Activated T-helper 1 cell treated with Interleukin-2 at 50 U/mL for 16 hours (primary cell): ENCODE measurements at regions not wholly inside any gene's neighbourhood (a gene's known extent, or its start where the extent isn't known, plus 50 kb on each side); places are given as distances from the start of the nearest gene placed in this dataset.
"Not testable (repeated sequence)": the region's sequence is repeated elsewhere in the genome, so short reads cannot be mapped to it uniquely, and the experiment has no call there.

Source experiments
- DNase-seq: peaks from one replicate; pipeline ENCODE4 v3.0.0-alpha.2; 2020; ENCODE audit warnings: low read depth

DNA sequence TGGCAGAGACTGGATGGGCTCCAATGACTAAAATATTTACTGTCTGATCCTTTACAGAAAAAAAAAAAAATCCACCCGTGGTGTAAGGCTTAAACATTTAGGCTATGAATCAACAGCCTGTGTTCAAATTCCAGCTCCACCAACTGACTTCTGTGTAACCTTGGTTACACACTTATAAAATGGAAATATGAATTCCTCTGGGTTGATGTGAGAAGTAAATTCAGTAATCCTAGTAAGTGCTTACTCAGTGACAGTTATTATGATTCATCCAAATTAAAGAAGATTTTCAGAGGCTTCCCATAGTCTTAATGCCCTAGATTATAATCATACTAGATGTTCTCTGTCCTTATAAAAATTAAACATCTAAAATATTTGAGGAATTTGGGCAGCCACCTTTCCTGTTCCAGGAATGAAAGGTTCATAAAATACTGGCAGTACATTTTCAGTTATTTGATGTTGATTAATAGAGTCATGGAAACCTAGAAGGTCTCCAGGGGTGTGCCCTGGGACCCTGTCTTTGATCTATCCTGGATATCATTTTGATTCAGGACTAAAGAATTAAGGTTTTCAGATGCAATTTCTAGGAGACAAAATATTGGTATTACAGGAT, 180.3 kb upstream of the ZNF217 start:
- DNase-seq, result no peak

DNA sequence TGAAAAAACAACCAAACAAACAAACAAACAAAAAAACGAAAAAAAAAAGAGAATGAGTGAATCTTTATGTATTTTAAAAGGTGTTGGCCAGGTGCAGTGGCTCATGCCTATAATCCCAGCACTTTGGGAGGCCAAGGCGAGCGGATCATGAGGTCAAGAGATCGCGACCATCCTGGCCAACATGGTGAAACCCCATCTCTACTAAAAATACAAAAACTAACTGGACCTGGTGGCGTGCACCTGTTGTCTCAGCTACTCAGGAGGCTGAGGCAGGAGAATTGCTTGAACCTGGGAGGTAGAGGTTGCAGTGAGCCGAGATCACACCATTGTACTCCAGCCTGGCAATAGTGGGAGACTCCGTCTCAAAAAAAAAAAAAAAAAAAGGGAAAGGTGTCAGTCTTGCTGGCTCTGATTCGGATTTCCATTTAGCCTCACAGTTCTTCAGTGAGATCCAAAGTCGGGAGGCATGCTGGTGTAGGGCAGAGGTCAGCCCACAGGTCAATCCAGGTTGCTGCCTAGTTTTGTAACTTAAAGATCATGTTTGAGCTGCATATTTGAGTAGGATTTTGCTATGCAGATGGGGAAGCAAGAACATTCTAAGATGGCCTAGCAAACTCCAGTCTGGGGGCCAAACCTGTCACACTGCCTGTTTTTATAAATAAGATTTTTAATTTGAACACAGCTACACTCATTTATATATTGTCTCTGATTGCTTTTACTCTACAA, 179.6 kb upstream of the ZNF217 start:
- not testable (repeated sequence) for DNase-seq

DNA sequence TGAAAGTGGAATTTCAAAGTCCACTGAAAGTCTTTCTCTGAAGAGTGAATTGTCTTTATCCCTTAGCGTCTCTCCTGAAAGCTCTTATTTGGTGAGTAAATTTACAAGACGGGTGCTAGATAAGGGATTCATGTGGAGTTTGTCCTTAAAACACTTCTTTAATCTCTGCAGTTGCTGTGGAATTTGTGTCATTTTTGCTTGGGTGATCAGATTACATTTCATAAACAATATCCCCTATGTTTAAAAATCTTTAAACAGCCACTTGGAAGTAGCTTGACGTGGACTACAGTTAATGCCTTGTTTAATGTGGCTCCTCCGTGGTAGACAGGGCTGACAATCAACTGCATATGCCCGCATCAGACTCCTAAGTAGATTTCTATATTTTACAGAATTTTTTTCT, 175.4 kb upstream of the ZNF217 start:
- DNase-seq, result no peak

DNA sequence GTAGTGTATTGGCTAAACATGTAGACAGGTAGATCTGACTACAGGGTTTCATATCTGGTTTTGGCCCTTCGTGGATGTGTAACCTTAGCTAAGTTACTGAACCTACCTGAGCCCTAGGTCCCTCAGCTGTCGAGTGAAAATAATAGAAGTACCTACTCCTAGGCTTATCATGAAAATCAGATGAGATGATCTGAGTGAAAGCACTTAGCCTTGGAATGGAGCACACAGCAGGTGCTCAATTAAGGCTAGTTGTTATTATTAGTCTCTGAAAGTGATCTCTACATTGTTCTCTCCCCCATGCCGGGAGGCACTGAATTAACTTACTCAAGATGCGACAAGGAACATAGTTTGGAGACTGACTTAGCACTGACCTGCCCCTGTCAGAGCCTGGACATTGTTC, 174.7 kb upstream of the ZNF217 start:
- no peak for DNase-seq

DNA sequence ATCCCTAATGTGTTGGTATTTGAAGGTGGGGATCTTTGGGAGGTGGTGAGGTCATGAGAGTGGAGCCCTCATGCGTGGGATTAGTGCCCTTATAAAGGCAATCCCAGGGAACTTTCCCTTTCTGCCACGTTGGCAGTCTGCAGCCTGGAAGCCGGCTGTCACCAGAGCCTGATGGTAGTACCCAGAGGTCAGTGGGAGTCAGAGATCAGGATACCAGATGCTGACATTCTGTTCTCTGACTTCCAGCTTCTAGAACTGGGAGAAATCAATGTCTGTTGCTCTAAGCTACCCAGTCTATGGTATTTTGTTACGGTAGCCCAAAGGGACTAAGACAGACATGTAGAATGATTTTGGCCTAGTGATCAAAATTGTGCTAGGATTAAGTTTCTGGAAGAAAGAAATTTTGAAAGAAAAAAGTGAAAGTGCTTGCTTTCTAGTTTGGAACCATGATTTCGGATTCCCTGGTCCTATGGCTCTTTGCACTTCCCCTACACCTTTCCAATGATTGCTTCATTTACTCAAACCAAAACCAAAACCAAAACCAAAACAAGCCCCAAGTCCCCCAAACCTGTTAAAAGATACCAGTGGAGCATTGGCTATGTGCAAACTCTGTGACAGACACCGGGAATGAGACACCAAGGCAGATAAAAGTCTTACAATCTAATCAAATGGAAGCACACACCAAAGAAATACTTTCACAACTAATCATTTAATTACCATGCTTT, 173.7 kb upstream of the ZNF217 start:
- DNase-seq, result no peak

DNA sequence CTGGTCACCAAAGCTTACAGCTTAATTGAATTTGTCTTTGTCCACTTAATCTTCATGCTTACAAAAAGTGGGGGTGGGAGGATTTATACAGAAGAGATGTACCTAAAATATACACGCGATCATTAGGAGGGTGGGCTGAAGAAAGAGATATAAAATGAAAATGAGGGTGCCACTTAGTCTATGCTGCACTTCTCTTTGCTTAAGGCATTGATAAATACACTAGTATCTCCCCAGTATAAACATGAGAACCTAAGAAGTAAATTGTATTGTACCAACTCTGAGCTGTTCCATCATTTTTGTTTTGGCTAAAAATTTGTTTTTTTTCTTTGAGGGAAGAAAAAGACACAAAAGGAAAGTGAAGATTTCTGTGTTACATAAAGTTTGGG, 170.8 kb upstream of the ZNF217 start:
- DNase-seq, result no peak

DNA sequence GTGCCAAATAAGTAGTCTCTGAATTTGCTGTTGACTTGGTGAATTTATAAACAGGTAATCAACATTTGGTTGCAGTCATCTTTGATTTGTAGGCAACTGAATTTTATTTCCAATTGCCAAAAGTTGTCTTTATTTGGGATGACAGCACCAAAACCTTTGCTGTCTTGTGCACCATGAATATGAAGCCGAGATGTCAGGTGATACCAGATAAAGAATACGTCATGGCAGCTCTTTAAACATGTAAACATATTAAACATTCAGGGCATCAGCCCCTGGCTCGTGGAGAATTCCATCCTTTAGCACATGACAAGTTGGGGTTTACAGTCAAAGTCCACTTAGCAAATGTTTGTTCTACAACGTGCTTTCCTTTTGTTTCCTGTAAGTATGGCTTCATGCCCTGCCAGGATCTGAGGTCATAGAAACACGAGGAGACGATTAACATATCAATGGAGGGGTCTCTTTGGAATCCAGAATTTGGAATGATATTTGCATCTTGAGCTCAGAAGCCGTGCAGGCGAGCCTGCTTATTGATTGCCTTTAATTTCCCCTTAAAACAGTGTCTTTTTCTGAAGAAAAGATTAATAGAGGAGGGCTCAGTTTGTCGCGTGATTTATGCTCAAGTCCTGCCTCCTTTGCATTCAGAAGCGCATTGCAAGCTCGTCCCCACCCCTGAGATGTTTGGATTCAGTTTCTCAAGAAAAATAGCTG, 170.2 kb upstream of the ZNF217 start:
- DNase-seq, result no peak

DNA sequence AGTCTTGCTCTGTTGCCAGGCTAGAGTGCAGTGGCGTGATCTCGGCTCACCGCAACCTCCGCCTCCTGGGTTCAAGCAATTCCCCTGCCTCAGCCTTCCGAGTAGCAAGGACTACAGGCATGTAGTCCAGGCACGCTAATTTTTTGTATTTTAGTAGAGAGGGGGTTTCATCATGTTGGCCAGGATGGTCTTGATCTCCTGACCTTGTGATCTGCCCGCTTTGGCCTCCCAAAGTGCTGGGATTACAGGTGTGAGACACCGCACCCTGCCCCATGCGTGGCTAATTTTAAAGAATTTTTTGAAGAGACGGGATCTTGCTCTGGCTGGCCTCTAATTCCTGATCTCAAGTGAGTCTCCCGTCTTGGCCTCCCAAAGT, 168.8 kb upstream of the ZNF217 start:
- not testable (repeated sequence) for DNase-seq

DNA sequence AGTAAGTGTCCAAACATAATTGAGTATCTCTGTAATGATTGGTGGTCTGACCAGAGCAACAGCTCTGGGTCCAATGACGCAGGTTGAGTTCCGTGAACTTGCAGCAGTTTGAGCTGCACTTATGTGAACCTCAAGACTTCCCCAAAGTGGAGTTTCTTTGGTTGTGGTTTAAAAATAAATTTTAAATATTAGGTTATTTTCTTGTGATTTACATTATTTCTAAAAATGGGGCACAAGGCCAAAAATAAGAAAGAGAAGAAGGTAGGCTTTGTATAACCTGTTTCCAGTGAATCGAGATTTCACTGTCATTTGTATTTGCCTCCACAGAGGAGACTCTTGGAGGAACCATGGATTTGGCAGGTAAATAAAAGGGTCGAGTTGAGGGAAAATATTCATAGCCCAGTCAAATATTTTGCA, 166.4 kb upstream of the ZNF217 start:
- no peak for DNase-seq

DNA sequence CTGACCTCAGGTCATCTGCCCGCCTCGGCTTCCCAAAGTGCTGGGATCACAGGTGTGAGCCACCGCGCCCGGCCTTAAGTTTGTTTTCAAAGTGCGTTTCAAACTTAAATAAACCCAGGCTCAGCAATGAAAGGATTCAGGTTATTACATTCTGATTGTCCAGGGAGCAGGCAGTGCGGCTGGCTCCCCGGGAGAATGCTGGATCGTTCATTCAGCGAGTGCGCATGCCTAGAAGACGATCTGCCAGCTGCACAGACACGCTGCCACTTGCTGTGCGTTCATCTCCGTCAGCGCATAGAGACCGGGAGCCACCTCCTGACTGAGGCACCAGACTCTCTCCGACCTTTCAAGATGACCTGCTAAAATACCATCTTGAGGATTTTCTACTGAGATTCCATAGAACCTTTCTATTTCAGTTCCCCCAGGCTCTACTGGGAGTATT, 163.9 kb upstream of the ZNF217 start:
- no peak for DNase-seq

DNA sequence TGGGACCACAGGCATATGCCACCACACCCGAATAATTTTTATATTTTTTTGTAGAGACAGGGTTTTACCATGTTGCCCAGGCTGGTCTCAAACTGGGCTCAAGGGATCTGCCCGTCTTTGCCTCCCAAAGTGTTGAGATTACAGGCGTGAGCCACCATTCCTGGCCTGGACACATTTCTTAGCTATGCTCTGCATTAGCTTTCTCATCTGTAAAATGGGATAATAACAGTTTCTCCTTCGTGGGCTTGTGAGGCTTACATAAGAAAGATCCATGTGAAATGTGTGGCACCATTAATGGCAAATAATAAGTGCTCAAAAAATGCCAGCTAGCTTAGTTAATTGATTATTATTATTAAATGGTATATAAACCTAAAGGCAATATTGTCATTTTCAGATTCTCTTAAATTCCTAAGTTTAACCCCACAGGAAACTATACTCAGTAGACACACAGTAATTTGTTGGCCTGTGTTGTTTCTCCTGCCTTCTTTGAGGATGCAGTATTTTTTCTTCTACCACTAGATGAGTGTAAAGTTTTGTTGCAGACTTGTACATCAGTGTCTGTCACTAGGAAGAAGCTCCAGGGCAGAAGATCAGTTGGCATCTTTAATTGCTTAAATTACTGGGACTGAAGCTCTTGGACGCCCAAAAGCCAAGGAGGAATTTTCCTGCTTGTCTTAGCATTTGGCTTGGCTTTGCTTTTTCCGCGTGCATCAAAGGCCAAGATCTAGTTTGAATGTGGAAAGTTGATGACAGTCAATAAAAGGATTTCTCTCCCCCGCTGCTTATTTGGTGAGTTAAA, 162.3 kb upstream of the ZNF217 start:
- no peak for DNase-seq

DNA sequence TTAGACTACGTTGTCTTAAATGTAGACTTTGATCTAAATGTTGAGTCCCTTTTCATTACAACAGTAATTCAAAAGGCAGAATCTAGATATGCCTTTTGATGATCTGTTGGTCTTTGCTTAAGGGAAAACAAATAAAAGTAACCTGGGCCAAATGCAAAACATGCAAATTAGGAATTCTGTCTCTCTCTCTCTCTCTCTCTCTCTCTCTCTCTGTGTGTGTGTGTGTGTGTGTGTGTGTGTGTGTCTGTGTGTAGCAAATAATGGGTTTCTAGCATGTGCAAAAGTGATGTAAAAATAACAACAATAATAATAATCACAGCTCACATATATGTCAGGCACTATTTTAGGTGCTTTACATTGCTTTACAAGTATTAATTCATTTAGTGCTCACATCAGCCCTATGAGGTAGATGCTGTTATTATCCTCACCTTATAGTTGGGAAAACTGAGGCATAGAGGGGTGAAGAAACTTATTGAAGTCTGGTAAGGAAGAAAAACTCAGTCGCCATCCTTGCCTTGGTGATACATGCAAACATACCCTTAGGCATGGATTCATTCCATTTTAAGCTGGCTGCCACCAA, 160.3 kb upstream of the ZNF217 start:
- no peak for DNase-seq

DNA sequence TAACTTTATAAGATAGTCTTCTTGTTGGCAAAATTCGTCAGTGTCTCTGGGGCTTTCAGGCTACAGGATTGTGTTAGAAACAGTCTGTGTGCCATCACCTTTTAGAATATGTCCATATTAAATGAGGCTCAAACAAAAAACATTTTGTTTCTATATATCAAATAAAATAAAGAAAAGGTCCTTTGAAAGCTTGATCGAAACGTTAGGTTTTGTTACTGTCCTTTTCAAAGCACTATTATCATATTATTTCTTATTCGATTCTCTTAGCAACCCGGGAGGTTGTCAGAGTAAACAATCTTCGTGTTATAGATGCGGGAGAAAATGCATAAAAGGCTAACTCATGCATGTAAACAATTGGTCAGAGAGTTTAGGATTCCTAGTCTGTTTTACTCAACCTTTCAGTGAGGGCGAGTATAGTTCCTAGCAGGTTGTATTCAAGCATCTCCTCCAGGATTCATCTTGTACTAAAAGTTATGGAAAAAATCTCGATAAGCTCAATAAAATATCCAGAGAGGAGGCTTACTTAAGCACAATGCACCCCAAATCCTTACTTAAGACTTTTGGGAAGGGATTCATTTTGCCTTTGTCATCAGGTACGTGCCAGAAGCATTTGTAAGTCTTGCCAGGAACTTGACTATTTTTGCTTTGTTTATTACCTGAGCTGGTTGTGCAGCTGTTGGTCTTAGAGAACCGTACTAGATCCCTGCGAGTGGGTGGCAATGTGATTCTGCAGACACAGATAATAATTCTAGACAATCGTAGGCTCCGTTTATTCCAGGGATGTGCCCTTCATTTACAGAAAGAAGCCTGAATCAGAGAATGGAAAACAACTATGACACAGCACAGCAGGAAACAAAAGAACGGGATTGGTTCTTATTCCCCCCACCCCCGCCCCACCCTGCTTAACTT, 159.6 kb upstream of the ZNF217 start:
- no peak for DNase-seq

DNA sequence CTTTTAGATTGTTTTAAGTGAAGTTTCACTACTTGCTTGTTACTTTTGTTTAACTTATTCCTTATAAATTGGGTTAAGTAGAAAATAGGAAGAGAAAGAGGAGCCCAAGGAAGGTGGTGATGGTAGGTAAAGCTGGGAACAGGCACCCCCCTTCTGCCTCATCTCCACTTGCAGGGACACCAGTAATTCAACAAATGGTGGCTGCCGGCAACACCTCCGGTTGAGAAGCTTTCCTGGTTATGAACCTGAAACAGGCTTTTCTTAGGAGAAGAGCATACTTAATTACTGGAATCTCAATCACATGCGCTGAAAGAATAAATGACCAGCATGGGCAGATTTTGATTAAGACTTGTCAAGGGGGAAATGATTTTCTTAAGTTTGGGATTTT, 158.9 kb upstream of the ZNF217 start:
- no peak for DNase-seq

DNA sequence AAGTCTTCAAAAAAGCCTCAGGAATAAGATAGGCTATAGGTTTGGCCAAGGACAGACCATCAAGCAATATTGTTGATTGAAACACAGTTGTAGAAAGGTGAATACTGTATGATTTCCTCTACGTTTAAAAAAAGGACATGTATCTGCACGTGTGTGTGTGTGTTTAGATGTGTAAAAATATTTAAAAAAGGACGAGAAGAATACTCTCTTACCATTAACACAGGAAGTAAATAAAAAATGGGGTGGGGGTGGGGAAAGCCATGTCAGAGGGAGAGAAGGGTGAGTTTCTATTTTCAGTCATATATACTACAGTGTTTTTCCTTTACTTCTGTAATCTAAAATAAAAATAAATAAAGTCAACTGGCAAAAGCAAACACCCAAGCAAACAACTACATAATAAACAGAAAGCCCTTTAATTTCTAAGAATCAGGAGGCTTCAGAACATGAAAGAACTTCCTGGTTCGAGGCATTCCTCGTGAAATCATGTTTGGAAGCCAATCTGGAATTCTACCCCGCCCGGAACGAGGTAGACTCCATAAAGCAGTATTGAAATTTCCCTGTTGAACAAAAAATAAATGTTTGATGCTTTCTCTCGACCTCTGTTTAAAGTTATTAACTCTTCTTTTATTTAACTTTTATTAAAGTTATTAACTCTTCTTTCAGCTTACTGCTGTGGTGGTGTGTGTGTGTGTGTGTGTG, 158.1 kb upstream of the ZNF217 start:
- no peak for DNase-seq

DNA sequence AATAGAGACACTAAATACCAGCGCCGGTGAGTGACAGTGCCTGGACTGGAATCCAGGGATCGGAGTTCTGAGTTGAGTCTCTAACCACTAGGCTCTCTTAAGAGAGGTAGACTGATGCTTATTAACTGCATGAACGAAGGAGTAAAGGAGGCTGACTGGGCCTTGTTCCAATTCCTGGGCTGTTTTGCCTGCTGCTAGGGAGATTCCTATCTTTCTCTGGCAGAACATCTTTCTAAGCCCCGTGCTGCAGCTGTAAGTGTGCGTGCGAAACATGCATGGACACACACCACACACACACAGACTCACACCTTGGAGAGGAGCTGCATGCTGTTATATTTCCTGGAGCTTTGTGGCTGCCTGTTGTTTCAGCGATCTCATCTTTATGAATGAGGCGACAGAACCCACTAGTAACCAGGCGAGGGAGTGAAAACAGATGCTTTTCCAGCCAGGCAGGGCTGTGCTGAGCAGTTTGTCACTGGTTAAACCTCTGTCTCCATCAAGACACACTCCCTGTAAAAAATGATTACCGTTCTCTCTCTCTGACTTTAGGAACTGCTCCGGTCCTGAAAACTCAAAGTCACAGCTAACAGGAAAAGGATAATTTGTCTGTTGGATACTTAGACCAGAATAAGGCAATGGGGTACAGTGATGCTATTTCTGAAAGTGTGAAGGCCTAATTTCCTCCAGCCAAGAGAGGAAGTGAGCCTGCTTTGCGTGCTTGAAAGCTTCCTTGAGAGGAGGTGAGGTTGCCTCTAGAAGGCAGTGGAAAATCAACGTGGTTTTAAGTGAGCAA, 157.4 kb upstream of the ZNF217 start:
- peak; percentile 5 for DNase-seq

DNA sequence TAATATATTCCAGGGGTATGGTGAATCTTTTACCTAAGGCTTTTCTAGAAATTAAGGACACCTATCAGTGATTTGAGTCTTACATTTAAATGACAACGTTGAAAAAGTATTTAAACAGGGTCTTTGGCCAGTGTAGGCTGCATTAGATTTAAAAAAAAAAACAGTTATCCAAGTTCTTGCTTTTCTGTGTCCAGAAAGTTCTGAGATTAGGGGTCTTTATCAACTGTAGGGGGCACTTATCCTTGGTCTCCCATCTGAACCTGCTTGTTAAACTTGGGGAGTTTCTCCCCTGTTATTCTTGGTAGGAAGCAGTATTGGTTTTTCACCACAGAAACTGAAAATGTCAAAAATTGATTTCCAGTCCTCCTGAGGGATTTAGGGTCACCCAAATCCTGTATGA, 155.9 kb upstream of the ZNF217 start:
- no peak for DNase-seq

DNA sequence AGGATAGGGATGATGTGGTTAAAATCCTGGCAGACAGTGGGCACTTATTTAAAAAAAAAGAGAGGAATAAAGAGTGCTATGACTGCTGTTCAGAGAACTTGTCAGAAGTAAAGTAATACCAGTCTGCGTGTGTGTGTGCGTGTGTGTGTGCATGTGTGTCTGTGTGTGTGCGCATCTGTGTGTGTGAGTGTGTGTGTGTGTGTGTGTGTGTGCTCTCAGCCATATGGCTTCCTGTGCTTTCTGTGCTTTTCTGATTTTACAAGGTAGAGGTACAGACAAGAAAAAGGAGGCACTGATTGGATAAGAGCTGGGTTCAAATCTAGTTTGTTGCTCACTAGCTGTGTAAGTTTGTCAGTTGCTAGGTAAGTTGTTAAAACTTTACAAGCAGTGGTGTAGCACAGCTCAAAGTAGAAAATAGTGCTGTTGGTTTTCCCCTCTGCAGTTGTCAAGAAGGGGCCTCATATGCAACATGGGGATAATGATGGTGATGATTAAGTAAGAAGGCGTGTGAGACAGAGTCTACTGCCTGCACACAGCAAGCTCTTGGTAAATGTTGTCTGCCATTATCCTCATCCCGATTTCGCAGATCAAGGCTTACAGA, 155.3 kb upstream of the ZNF217 start:
- DNase-seq, result no peak

DNA sequence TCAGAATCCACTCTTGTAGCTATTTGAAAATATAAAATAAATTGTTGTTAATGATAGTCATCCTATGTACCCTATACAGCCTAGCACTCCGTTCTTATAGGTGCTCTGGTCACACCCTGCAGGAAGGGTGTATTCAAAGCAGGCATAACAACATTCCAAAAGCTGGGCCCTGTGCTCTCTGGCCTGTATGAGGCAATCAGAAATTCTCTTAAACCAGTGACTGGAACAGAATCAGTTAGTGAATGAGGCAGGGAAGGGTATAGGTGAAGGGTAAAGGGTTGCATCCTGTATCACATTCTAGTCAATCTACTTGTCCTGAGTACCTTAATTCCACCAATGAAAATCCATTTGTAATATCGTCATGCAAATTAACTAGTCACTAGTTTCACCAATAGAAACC, 154.5 kb upstream of the ZNF217 start:
- DNase-seq, result no peak
